Loucy (cell line): ENCODE measurements at regions not wholly inside any gene's neighbourhood (a gene's known extent, or its start where the extent isn't known, plus 50 kb on each side); places are given as distances from the start of the nearest gene placed in this dataset.

Experiments
- H2AFZ ChIP-seq: fragments of 200-600 bp; sonication (generic); 2 replicates; pipeline ENCODE4 v1.6.0; 2016; ENCODE audit warnings: antibody characterized with exemption, mild to moderate bottlenecking, low read length, moderate library complexity
- H3F3A ChIP-seq: fragments of 200-600 bp; 2 replicates; pipeline ENCODE4 v1.6.0; 2016; ENCODE audit warnings: antibody characterized with exemption, low read depth, mild to moderate bottlenecking
- H3K27me3 ChIP-seq: fragments of 200-600 bp; sonication (generic); 2 replicates; pipeline ENCODE4 v1.6.1; 2014; ENCODE audit warnings: low read length, mild to moderate bottlenecking; ENCODE audit not compliant: insufficient read depth, poor library complexity, severe bottlenecking
- H3K36me3 ChIP-seq: fragments of 200-600 bp; sonication (generic); 2 replicates; pipeline ENCODE4 v1.6.1; 2016; ENCODE audit warnings: low read length; ENCODE audit not compliant: insufficient read depth
- H3K4me1 ChIP-seq: fragments of 200-600 bp; sonication (generic); 2 replicates; pipeline ENCODE4 v1.5.1; 2014; ENCODE audit warnings: low read length, mild to moderate bottlenecking; ENCODE audit not compliant: insufficient read depth, poor library complexity, severe bottlenecking
- H3K4me2 ChIP-seq: fragments of 200-600 bp; sonication (generic); 2 replicates; pipeline ENCODE4 v1.6.0; 2014; ENCODE audit warnings: antibody characterized with exemption, low read length, low read depth, mild to moderate bottlenecking; ENCODE audit not compliant: poor library complexity, severe bottlenecking
- H3K4me3 ChIP-seq: fragments of 200-600 bp; sonication (generic); 2 replicates; pipeline ENCODE4 v1.5.1; 2014; ENCODE audit warnings: low read length, mild to moderate bottlenecking, mixed read lengths; ENCODE audit not compliant: poor library complexity, severe bottlenecking
- H3K79me2 ChIP-seq: fragments of 200-600 bp; sonication (generic); 2 replicates; pipeline ENCODE4 v1.6.1; 2014; ENCODE audit warnings: low read length; ENCODE audit not compliant: insufficient read depth
- H3K9ac ChIP-seq: fragments of 200-600 bp; sonication (generic); 2 replicates; pipeline ENCODE4 v1.6.0; 2014; ENCODE audit warnings: mild to moderate bottlenecking, low read depth, low read length, moderate library complexity; ENCODE audit not compliant: poor library complexity, severe bottlenecking
- H3K9me2 ChIP-seq: fragments of 200-600 bp; sonication (generic); replicated peaks from 2 replicates; pipeline ENCODE4 v1.6.1; 2016; ENCODE audit warnings: low read depth, low read length, mixed read lengths
- H3K9me3 ChIP-seq: fragments of 200-600 bp; sonication (generic); 2 replicates; pipeline ENCODE4 v1.6.1; 2014; ENCODE audit warnings: mild to moderate bottlenecking, antibody characterized with exemption, low read length, low read depth; ENCODE audit not compliant: insufficient read depth
- H4K20me1 ChIP-seq: fragments of 200-600 bp; sonication (generic); 2 replicates; pipeline ENCODE4 v1.6.0; 2014; ENCODE audit warnings: antibody characterized with exemption, low read length, mild to moderate bottlenecking; ENCODE audit not compliant: insufficient read depth, poor library complexity, severe bottlenecking
- CTCF ChIP-seq: fragments of 200-600 bp; sonication (generic); conservative IDR thresholded peaks from 2 replicates; pipeline ENCODE4 v1.5.1; 2014; ENCODE audit warnings: mild to moderate bottlenecking, antibody characterized with exemption, low read length
- EZH2phosphoT487 ChIP-seq: fragments of 200-600 bp; IDR thresholded peaks from 2 replicates; pipeline ENCODE4 v1.6.1; 2018; ENCODE audit warnings: antibody characterized with exemption, mild to moderate bottlenecking, moderate library complexity, borderline replicate concordance

GRCh38 chr10:129350690-129351089 lies 116.4 kb upstream of the MGMT start:
- Histone ChIP-seq H3K9me3 (no peaks in the 10 kb centered on the region), H3K4me3 (no peak overlapping the region), H3F3A (no peaks in the 10 kb centered on the region), H3K9me2 (no peaks in the 10 kb centered on the region), H3K79me2 (no peaks in the 10 kb centered on the region), H3K4me1 (no peaks in the 10 kb centered on the region), H2AFZ (no peak overlapping the region), H3K36me3 (no peaks in the 10 kb centered on the region), H4K20me1 (no peaks in the 10 kb centered on the region), H3K27me3 (no peaks in the 10 kb centered on the region), H3K9ac (no peak overlapping the region), H3K4me2 (no peak overlapping the region)
- TF ChIP-seq CTCF (no peak), EZH2phosphoT487 (no peak)

GRCh38 chr10:129353101-129353500 lies 113.9 kb upstream of the MGMT start:
- no peaks in the 10 kb centered on the region for H3F3A ChIP-seq
- no peak overlapping the region for H3K4me2 ChIP-seq
- no peaks in the 10 kb centered on the region for H4K20me1 ChIP-seq
- H3K9me3 ChIP-seq: peaks cover 6% of the 10 kb centered on the region; the same call in 1 of the 2 replicates
- no peak overlapping the region for H3K9ac ChIP-seq
- no peak overlapping the region for H2AFZ ChIP-seq
- no peaks in the 10 kb centered on the region for H3K36me3 ChIP-seq
- no peaks in the 10 kb centered on the region for H3K4me1 ChIP-seq
- H3K4me3 ChIP-seq: no peak overlapping the region
- no peaks in the 10 kb centered on the region for H3K9me2 ChIP-seq
- TF ChIP-seq CTCF (no peak), EZH2phosphoT487 (no peak)
- no peaks in the 10 kb centered on the region for H3K79me2 ChIP-seq
- H3K27me3 ChIP-seq: no peaks in the 10 kb centered on the region

DNA sequence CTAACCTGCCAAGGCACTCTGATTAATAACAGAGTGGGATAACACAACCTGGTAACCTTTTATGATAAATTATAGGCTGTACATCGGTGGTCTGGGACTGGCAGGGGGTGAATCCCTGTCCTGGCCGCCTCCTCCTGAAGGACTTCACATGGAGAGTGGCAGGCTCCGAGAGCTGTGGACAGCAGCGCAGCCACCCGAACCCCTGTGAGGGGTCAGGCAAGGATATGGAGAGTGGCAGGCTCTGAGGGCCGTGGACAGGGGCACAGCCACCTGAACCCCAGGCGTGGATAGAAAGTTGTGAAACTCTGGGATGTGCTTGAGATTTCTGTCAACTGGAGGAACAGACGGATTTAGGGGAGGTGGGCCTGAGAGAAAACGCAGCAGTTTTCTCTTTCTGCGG lies 107.0 kb upstream of the MGMT start:
- H3K4me2 ChIP-seq: no peak overlapping the region
- no peak overlapping the region for H2AFZ ChIP-seq
- no peak overlapping the region for H3K9ac ChIP-seq
- H3K9me2 ChIP-seq: no peaks in the 10 kb centered on the region
- H3K4me1 ChIP-seq: no peaks in the 10 kb centered on the region
- H4K20me1 ChIP-seq: no peaks in the 10 kb centered on the region
- H3F3A ChIP-seq: no peaks in the 10 kb centered on the region
- H3K4me3 ChIP-seq: no peak overlapping the region
- H3K27me3 ChIP-seq: no peaks in the 10 kb centered on the region
- TF ChIP-seq EZH2phosphoT487: no peak
- TF ChIP-seq CTCF: no peak
- no peaks in the 10 kb centered on the region for H3K79me2 ChIP-seq
- H3K36me3 ChIP-seq: no peaks in the 10 kb centered on the region
- H3K9me3 ChIP-seq: peaks cover 6% of the 10 kb centered on the region; the same call in 1 of the 2 replicates
